HG03354 (cell line): ENCODE measurements at regions not wholly inside any gene's neighbourhood (a gene's known extent, or its start where the extent isn't known, plus 50 kb on each side); places are given as distances from the start of the nearest gene placed in this dataset.
"Not testable (repeated sequence)": the region's sequence is repeated elsewhere in the genome, so short reads cannot be mapped to it uniquely, and the experiment has no call there.

Experiments used
- ATAC-seq: cut with Tn5 transposase; IDR thresholded peaks from one replicate; pipeline ENCODE4 v1.9.1; 2021; ENCODE audit warnings: mild to moderate bottlenecking; ENCODE audit not compliant: unreplicated experiment, poor library complexity, severe bottlenecking

DNA sequence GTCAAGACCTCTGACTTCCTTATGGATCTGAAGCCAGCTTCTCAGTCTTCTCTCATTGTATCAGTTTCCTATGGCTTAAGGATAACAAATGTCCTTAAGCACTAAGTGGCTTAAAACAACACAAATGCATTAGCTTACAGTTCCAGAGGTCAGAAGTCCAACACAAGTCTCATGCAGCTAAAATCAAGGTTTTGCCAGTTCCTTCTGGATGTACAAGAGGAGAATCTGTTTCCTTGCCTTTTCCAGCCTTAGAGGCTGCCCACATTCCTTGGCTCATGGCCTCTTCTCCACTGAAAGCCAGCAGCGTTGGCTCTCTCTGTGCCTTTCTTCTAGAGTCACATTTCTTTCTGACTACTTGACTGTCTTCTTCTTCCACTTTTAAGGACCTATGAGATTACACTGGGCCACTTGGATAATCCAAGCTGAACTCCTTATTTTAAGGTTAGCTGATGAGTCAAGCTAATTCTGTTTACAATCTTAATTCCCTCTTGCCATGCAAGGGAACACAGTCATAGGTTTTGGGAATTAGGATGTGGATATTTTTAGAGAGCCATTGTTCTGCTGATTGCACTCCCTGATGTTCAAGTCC, 179.0 kb downstream of the BCAS1 start:
- no peak for ATAC-seq

DNA sequence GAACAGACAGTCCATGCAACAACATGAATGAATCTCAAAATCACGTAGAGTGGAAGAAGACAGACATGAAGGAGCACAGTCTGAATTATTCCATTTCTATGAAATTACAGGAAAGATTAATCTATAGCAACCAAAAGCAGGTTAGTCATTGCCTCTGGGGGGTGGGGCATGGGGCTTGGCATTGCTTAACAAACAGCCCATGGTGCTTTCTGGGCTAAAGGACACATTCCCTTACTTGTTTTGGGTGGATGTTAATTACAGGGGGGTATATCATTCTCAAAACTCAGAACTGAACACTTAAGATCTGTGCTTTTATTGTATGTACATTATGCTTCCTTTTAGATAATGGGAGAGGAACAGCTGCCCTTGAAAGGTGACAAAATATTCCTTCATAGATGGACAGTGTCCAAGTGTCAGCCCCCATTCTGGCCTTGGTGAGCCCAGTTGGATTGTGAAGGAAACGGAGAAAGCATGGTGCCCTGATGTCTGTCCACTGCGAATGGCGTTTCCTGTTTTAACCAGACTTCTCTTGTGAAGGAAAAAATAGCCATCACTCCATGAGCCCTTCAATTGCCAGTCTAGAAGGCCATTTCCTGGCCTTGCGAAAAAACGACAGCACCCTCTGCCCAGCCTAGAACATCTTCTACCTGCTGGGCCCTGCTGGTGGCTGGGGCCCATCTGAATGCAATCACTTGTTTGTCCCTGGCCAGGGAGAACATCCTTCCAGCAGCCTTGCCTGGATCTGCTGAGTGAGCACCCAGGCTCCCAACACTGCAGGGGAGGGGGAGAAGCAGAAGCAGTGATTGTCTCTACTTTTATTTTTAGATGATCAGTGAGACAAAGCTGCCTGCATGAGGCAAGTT, 179.7 kb downstream of the BCAS1 start:
- no peak for ATAC-seq

DNA sequence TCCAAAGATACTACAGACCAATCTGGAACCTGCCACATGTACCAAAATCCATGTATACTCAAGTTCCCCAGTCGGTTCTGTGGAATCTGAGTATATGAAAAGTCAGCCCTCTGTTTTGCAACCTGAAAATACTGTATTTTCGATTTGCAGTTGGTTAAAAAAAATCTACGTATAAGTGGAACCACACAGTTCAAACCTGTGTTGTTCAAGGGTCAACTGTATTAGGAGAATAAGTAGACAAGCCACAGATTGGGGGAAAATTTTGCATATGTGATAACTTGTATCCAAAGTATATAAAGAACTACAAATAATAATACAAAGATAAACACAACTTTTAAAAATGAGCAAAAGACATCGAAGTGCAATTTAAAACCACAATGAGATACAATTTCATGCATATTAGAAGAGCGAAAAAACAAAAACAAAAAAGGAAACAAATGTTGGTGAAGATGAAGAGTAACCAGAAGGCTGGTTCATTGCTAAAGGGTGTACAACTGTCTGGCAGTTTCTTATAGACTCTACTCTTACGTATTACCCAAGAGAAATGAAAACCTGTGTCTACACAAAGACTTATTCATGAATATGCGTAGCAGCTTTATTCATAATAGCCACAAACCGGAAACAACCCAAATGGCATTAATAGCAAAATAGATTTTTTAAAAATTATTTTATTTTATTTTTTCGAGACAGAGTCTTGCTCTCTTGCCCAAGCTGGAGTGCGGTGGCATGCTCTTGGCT, 180.8 kb downstream of the BCAS1 start:
- ATAC-seq: no peak

DNA sequence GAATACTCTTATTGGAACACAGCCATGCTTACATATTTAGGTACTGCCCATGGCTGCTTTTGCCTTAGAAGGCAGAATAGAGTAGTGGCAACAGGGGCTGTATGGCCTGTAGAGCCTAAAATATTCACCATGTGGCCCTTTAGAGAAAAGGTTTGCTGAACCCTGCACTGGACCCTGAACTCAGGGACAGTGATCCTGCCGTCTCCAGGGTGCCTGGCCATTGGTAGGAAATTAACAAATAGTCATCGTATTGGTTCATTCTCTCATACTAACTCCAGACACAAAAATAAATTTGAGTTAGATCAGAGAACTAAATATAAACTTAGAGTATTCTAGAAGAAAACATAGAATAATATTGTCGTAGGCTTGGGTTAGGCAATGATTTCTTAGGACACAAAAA, 181.4 kb downstream of the BCAS1 start:
- ATAC-seq: no peak

DNA sequence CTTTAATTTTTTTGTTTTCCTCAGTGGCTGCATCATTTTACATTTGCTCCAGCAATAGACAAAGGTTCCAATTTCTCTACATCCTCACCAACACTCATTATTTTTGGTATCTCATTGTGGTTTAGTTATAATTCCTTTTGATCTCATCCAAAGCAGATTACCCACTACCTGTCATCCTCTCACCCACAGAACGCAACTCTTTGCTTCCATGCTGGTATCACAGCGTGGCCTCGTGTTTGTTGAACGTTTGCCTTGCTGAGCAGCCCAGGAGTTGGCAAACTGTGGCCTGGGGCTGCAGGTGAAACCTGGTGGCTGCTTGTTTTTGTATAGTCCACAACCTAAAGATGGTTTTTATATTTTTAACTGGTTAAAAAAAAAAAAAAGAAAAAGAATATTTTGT, 181.9 kb downstream of the BCAS1 start:
- no peak for ATAC-seq

DNA sequence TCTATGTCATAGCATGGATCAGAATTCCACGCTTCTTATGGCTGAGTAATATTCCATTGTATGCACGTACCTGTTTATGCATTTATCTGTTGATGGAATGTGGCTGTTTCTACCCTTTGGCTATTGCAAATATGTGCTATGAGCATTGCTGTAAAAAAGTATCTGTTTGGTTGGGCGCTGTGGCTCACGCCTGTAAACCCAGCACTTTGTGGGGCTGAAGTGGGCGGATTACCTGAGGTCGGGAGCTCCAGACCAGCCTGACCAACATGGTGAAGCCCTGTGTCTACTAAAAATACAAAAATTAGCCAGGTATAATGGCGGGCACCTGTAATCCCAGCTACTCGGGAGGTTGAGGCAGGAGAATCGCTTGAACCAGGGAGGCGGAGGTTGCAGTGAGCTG, 182.4 kb downstream of the BCAS1 start:
- no peak for ATAC-seq

DNA sequence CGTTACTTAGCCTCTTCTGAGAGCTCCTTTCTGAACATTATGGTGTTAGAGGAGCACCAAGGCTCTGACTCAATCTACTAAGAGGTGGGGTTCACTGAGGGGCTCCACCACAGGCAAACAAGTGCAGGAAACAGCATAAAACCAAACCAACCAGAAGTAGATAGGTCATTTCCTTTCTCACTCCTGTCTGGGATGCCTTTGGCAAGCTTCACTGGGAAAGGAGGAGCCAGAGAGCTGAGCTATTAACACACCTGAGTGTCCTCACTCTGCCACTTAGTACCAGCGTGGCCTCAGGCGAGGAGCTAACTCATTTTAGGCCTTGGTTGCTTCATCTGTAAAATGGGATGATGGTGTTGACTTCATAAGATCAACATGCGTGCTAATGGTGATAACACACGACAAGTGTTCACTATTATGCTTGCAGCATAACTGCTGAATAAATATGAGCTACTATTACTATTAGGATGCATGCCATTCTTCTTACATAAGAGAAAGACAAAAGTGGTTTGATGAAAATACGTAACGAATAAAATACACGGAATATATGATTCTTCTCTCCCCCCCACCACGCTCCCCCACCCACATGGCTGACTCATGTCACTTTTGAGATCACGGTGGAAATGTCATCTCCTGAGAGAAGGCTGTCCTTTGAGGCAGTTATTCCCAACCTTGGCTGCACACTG, 185.4 kb downstream of the BCAS1 start:
- ATAC-seq: no peak

DNA sequence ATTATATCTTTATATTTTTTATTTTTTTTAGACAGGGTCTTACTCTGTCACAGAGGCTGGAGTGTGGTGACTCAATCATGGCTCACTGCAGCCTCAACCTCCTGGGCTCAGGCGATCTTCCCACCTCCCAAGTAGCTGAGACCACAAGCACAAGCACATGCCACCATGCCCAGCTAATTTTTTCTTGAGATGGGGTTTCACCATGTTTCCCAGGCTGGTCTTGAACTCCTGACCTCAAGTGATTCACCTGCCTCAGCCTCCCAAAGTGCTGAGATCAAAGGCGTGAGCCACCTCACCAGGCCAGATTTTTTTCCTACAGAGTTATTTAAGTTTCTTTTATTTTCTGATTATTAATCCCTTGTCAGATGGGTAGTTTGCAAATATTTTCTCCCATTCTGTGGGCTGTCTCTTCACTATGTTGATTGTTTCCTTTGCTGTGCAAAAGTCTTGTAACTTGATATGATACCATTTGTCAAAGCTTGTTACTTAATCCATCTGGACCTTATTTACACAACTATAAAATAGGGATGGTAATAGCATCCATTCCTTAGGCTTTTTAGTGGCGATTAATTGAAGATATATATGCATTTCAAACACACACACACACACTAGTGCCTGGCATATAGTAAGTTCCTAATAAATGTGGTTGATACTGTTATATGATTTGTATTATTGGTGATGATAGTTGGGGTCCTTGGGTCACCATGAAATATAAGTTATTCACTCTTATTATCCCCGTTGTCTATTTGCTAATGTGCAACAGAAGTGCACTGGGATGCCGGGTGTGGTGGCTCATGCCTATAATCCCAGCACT, 187.1 kb downstream of the BCAS1 start:
- ATAC-seq: no peak

DNA sequence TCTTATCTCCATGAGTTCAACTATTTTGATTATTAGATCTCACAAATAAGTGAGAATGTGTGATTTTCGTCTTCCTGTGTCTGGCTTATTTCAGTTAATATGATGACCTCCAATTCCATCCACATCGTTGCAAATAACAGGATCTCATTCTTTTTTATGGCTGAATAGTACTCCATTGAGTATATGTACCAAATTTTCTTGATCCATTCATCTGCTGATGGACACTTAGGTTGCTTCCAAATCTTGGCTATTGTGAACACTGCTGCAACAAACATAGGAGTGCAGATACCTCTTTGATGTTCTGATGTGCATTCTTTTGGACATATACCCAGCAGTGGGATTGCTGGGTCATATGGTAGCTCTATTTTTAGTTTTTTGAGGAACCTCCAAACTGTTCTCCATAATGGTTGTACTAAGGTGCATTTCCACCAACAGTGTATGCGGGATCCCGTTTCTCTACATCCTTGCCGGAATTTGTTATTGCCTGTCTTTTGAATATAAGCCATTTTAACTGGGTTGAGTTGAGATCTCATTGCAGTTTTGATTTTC, 187.9 kb downstream of the BCAS1 start:
- not testable (repeated sequence) for ATAC-seq

DNA sequence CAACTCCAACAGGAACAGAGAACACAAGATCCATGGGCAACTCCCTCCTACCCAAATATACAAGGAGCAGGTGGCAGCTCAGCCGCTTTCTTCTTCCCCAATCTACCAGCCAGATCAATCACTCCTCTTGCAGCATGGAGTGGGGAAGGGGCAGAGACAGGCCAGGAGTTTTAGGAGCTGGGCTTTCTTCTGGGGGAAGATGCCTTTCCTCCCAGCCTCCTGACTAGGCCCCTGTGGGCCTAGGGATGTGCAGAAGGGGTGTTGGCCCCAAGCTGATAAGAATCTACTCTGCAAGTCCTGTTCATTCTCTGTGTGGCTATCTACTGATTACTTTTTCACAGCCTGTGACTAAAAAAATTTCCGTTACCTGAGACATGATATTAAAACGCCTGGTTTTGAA, 189.0 kb downstream of the BCAS1 start:
- no peak for ATAC-seq

DNA sequence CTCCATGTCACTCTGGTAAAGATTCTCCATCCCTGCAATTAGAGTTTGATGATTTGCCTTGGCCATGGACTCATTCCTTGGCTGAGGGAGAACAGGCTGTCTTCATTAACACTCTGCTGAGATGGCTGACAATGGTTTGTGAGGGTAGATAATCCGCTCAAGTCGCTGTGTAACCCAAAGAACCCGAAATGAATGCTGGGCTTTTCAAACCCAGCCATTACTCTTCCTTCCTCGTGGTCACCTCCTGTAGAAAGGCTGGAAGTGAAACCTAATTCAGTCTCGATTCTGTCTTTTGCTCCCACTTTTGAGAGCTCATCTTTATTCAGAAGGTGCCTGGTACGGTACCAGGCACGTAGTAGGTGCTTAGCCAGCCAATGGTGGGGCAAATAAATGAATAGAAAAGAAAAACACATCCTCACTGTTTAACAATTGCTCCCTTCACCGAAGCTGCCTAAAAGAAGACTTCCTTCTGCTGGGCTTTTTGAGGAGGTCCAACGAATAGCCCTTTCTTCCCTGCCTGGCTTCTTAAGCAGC, 190.2 kb downstream of the BCAS1 start:
- ATAC-seq: no peak

DNA sequence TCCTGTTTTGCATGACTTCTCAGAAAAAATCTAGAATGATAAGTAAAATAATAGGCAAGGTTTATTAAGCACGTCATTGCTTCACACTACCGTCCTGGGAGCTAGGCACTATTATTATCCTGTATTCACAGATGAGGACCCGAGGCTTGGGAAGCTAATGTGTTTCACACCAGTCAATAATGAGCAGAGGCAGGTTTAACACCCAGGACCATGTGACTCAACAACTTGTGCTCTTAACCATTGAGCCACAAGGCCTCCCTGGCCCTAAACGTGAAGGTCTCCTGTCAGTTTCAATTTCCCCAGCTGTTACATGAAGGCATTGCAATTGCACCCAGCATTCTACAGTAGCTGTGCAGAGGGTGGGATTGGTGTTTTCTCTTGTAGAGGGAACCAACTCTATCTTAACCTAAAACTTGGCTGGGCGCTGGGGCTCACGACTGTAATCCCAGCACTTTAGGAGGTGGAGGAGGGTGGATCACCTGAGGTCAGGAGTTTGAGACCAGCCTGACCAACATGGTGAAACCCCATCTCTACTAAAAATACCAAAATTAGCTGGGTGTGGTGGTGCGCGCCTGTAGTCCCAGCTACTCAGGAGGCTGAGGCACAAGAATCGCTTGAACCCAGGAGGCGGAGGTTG, 191.2 kb downstream of the BCAS1 start:
- ATAC-seq: no peak

DNA sequence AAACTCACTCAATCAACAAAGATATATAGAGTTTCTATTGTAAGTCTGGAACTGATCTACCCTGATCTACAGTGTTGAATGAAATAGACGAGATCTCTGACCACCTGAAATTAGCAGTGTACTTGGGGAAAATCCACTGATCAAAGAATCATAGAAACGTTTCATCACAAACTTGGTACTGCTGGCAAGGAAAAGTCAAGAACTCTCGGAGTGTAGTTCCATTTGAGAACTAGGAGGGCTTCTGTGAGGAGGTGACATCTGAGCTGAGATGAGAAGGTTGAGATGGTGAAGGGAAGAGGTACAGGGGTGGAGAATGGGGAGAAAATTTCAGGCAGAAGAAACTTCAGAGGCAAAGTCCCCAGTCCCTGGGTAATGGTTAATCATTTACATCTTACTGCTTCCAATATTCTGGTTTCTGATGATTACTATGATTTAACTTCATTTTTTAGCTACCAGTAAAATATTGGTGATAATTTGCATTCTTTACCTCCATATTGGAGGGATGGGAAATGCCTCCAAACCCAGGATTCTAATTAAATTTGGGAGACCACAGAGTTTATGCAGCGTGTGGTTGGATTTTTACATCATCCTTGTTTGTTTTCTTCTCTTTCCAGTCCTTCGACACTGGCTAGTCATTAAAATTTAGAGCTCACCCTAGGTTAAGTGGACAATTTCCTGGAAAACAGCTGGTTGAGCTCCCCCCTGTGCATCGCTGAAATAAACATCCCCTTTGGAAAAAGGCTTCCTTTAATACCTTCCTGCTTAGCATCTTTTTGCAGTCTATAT, 191.9 kb downstream of the BCAS1 start:
- no peak for ATAC-seq

DNA sequence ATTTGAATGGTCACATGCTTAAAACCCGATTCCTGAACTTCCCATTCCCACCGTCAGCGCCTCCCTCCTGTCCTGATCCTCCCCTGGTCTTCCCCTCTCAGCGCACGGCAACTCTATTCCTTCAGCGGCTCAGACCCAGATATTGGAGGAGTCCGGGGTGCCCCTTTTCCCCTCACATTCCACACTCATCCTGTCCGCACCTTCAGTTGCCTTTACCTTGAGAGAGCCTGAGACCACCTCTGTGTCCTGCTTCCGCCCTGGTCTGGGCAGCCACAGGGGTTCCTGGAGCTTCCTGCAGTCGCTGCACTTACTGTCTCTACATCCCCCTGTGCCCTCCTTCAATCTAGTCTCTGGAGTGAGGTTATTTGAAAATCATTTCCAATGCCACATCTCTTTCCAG, 193.4 kb downstream of the BCAS1 start:
- no peak for ATAC-seq

DNA sequence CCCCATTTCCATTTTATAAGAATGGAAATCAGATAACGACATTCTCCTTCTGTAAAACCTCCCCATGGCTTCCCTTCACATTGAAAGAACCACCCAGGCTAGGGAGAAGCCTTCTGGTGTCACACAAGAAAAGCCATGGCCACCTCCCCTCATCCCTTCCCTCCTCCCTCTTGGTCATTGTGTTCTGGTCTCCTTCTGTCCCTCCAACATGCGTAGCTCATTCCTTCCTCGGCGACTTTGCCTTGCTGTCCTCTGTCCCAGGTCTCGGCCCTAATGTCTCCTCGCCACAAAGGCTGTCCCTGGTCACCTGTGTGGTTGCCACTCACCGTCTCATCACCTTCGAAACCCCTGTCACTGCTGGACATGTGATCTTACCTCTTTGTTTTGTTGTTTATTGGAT, 193.9 kb downstream of the BCAS1 start:
- no peak for ATAC-seq

DNA sequence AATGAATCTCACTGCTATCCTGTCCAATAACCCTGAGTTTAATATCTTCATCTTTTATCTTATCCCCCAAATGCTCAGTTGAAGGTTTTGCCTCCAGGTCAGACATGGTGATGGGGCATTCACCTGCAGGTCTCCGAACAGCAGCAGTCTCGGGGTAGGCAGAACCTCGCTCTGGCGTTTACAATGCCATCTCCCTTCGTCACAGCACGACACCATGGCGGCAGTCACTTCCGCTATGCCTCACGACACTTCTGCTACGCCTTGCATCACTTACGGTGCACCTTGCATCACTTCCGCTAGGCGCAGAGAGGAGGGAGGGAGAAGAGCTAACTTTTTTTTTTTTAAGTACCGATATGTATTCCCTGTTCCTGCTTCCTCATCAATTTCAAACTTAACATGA, 194.9 kb downstream of the BCAS1 start:
- no peak for ATAC-seq

DNA sequence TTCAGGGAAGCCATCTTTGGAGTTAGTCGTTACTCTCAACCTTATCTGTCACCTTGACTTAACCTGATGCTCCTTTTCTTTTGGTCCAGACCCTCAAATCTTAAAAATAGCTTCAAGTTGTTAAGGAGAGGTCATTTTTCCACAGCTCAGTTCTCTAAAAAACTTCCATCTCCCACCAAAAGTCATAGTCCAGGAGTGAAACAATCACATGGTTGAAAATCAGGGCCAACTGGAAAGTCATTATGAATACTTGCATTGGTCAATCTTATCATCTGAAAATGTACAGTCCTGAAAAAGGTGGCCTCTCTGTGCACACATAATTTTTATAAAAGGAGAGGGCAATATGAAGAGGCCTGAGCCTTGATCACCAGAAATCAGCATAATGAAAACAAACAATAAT, 195.7 kb downstream of the BCAS1 start:
- no peak for ATAC-seq

DNA sequence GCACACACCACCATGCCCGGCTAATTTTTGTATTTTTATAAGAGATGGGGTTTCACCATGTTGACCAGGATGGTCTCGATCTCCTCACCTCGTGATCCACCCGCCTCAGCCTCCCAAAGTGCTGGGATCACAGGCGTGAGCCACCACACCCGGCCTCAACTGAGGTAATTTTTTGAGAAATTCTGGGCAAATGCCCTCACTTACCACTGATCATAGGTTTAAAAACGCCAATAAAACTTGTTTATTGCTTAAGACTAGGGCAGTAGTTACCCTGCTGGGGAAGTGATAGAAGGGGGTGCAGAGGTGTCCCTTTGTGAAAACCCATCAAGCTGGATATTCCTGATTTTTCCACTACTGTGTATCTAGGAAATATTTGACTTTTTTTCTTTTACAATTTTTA, 196.3 kb downstream of the BCAS1 start:
- no peak for ATAC-seq
